SK-N-SH (cell line): ENCODE measurements at regions not wholly inside any gene's neighbourhood (a gene's known extent, or its start where the extent isn't known, plus 50 kb on each side); places are given as distances from the start of the nearest gene placed in this dataset.

Source experiments
- CTCF ChIP-seq: fragments of 200-600 bp; sonication (generic); IDR thresholded peaks from 2 replicates; pipeline ENCODE4 v1.6.1; 2017; ENCODE audit warnings: antibody characterized with exemption, mild to moderate bottlenecking, moderate library complexity
- GATA2 ChIP-seq: sonication (generic); formaldehyde crosslinking; IDR thresholded peaks from 2 replicates; pipeline ENCODE4 v1.5.0; 2020; ENCODE audit warnings: mild to moderate bottlenecking, missing genetic modification reagents
- MAX ChIP-seq: IDR thresholded peaks from 2 replicates; pipeline ENCODE4 v1.4.0; 2012; ENCODE audit warnings: low read depth
- POLR2AphosphoS5 ChIP-seq: IDR thresholded peaks from 2 replicates; pipeline ENCODE4 v1.6.1; 2012; ENCODE audit warnings: low read depth, low read length
- RCOR1 ChIP-seq: fragments of 150-350 bp; IDR thresholded peaks from 2 replicates; pipeline ENCODE4 v1.6.1; 2017; ENCODE audit warnings: antibody characterized with exemption, low read length
- TEAD4 ChIP-seq: IDR thresholded peaks from 2 replicates; pipeline ENCODE4 v1.4.0; 2012; ENCODE audit warnings: mild to moderate bottlenecking, borderline replicate concordance; ENCODE audit not compliant: insufficient read depth
- USF2 ChIP-seq: fragments of 150-350 bp; IDR thresholded peaks from 2 replicates; pipeline ENCODE4 v1.6.1; 2017; ENCODE audit warnings: antibody characterized with exemption, low read length, low read depth, borderline replicate concordance

GRCh38 chr2:176769021-176769420 is 443.6 kb upstream of the HNRNPA3 start:
- TF ChIP-seq GATA2 (CRISPR knock-in tag) (no peak), POLR2AphosphoS5 (no peak), CTCF (no peak), USF2 (no peak), RCOR1 (no peak), TEAD4 (no peak), MAX (no peak)
